Cardiac fibroblast (primary cell): ENCODE measurements at regions not wholly inside any gene's neighbourhood (a gene's known extent, or its start where the extent isn't known, plus 50 kb on each side); places are given as distances from the start of the nearest gene placed in this dataset.

Experiments used
- DNase-seq, 2 donors: peaks; one replicate each; pipeline versions ENCODE4 v3.0.0 to v3.0.0-alpha.2; 2010; ENCODE audit warnings: low read depth in 2 of 2
- H3K4me3 ChIP-seq, 2 donors: replicated peaks in 1 of 2; 1 replicate in 1 of 2; 2 replicates in 1 of 2; pipeline ENCODE4 v1.5.1; 2011; ENCODE audit warnings: low read depth in 2 of 2, low read length in 2 of 2, mild to moderate bottlenecking in 2 of 2, moderate library complexity in 1 of 2
- CTCF ChIP-seq: IDR thresholded peaks from one replicate; pipeline ENCODE4 v1.5.1; 2011; ENCODE audit warnings: low read depth, mild to moderate bottlenecking, low read length, inconsistent platforms

GRCh38 chr17:77828749-77829539, 129.6 kb upstream of the TNRC6C start:
- no peak overlapping the region for H3K4me3 ChIP-seq
- DNase-seq, result no peak
- TF ChIP-seq CTCF, result no peak

- no peak for TF ChIP-seq CTCF
- DNase-seq, result peak; percentile 82 to 94
- no peak overlapping the region for H3K4me3 ChIP-seq
Observed at GRCh38 chr17:77829843-77830799, 128.4 kb upstream of the TNRC6C start.

GRCh38 chr17:77830816-77831473, 127.6 kb upstream of the TNRC6C start:
- H3K4me3 ChIP-seq, result no peak overlapping the region
- no peak for DNase-seq
- no peak for TF ChIP-seq CTCF

GRCh38 chr17:77831474-77832179, 126.9 kb upstream of the TNRC6C start:
- TF ChIP-seq CTCF, result no peak
- no peak overlapping the region for H3K4me3 ChIP-seq
- peak; percentile 66 to 73 for DNase-seq

- no peak for TF ChIP-seq CTCF
- H3K4me3 ChIP-seq, result no peak overlapping the region
- no peak for DNase-seq
Observed at GRCh38 chr17:77832180-77832560, 126.3 kb upstream of the TNRC6C start.

- TF ChIP-seq CTCF, result no peak
- no peak overlapping the region for H3K4me3 ChIP-seq
- DNase-seq, result no peak
Observed at GRCh38 chr17:77833769-77834168, 124.7 kb upstream of the TNRC6C start.
